Activated naive CD4-positive, alpha-beta T cell (primary cell): ENCODE measurements at regions not wholly inside any gene's neighbourhood (a gene's known extent, or its start where the extent isn't known, plus 50 kb on each side); places are given as distances from the start of the nearest gene placed in this dataset.
"Not testable (repeated sequence)": the region's sequence is repeated elsewhere in the genome, so short reads cannot be mapped to it uniquely, and the experiment has no call there.

Experiments used
- DNase-seq, 4 experiments: peaks; one replicate each; lab custom pipeline; 2025; lab: John Stamatoyannopoulos, UW

DNA sequence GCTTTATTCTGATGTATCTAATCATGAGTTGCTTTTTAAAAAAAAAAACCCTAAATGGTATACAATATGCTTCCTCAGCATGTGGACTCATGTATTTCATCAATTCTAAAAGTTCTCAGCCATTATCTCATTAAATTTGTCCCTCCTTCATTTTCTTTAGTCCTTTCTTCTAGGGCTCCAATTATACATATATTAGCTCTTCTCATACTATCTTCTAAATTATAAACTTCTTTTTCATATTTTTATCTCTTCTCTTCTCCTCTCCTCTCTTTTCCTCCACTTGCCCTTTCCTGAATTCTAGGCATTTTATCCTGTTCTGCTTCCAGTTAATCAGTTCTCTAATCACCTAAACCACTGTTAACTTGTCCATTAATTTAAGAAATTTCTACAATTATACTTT, 55.0 kb upstream of the IL33 start:
- no peak for DNase-seq

DNA sequence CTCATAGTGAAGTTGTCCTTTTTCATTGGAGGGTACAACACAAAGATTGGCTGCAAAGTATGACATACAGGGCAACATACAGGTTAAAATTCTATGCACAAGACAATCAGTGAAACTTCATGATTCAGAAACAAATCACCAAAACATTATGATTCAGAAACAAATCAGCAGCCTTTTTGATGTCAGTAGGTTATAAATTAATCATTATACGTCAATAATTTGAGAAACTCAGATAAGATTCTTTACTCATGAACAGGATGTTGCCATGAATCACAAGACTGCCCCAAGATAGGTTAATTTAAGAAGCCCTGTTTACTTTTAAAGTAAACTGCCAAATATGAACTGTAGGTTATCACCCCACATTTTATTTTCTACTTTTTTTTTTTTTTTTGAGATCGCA, 62.2 kb upstream of the IL33 start:
- no peak for DNase-seq

DNA sequence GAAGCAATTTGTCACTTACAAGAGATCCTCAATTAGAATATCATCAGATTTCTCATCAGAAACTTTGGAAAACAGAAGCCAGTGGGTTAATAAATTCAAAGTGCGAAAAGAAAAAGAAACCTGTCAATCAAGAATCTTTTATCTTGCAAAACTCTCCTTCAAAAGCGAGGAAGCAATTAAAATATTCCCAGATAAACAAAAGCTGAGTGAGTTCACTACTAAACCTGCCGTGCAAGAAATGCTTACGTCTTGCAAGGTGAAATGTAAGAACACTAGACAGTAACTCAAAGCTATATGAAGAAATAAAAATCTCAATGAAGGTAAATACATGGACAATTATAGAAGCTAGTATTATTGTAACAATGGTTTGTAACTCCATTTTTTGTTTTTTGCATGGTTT, 62.8 kb upstream of the IL33 start:
- DNase-seq: no peak

DNA sequence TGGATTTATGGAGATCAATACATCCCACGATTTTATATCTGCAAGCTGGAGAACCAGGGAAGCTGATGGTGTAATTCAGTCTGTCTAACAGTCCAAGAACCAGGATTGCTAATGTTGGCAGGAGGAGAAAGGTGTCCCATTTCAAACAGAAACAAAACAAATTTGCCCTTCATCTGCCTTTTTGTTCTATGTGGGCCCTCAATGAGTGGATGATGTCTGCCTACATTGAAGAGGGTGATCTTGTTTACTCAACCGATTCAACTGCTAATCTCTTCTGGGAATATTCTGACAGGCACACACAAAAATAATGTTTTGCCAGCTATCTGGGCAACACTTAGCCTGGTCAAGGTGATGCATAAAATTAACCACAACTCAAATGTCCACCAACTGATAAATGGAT, 65.1 kb upstream of the IL33 start:
- DNase-seq: no peak

DNA sequence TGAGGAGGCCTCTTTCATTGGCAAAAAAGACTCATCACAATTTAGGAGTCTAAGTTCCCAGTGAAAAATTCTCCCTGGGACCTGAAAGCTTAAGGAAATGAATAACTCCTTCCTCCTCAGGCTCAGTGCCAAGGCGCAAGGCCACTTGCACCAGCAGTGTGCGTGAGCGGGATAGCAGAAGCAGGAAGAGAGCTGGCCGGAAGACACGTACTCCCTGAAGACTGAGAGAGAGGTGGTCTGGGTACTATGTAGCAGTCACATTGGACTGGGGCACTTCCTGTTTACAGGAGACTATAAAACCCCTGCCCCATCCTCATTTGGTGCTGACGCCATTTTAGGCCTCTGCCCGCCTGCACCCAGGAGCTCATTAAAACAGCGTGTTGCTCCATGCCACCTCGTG, 66.3 kb upstream of the IL33 start:
- no peak for DNase-seq

DNA sequence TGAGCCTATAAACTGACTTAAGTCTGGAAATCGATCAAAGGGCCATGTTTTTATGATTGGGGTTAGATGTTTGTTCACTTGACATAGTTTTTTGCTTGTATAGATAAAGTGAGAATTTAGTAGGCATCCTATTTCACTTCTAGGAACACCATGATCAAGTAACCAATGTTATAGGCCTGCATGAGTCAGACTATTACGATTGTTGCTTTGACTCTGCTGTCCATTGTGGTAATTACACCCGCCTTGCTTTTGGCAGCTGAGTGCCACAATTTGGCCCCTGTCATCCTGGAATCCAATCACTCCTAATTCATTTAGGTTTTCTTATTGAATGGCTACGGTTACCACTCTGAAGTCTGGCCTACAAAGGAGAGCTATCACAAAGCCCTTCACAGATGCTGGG, 67.8 kb upstream of the IL33 start:
- DNase-seq: no peak

DNA sequence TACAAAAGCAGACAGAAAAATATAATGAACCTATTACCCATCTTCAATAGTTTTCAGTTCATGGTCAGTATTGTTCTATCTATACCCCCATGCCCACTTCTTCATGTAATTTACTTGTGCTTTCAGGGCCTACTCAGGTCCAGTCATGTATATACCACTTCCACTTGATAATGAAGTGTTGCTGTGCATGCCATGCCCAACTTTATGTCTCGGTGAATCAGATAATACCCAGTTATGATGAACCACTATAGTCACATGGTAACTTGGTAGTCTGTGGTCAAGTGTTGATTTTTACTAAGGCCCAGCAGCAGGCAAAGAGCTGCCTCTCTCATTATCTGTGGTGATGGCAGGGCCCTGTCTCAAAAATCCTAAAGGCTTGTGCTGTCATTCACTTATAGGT, 70.7 kb upstream of the IL33 start:
- no peak for DNase-seq

DNA sequence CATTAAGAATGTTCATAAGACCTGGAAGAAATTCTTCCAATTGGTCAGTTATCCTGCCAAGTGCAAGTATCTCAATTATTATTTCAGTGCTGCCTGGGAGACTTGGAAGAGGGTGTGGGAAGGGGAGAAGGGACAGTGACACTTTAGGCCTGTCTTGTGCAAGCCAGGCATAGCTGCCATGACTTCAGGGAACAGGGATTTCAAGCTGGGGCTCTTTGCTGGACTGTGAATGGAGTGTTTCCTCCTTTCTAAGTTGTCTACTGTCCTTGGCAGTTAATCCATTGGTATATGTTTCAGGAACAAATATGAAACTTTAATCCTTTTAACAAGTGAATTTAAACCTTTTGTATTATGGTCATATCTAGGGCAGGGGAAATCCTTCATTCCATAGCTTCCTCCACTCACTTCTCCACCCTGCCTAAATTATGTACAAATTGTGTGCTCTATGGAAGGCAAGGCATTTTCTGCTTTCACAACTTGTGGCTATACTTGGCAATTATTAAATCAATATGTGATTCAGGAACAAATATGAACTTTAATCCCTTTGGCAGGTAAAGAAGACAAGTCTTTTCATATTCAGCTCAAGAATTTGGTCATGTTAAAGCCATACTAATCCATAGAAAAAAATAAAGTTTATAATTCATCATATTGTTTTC, 72.7 kb upstream of the IL33 start:
- no peak for DNase-seq

DNA sequence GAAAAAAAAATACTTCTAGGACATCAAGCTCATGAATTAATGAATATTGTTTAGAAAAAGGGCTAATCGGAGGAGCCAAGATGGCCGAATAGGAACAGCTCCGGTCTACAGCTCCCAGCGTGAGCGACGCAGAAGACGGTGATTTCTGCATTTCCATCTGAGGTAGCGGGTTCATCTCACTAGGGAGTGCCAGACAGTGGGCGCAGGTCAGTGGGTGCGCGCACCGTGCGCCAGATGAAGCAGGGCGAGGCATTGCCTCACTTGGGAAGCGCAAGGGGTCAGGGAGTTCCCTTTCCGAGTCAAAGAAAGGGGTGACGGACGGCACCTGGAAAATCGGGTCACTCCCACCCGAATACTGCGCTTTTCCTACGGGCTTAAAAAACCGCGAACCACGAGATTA, 79.8 kb upstream of the IL33 start:
- not testable (repeated sequence) for DNase-seq

DNA sequence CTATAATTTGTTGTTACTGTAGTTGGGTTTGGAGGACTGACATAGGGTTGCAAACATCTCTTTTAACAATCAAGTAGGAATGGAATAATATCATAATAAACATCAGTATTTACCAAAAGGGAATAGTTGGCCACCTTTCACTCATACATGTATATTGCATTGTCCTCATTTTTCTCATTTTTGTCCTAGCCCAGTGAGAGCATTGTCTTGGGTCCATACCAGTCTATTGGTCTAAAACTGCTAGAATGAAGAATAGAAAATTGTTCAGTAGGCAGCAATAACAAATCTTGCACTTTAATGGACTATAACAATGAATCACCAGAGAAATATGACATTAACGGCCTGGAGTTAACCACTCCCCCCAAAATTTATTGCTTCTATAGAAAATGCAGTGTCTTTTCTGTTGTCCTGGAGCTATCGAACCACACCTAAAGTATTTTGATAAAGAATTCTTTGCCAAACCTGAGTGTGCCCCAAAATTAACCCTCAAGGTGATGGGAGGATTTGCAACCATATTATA, 80.9 kb upstream of the IL33 start:
- no peak for DNase-seq

DNA sequence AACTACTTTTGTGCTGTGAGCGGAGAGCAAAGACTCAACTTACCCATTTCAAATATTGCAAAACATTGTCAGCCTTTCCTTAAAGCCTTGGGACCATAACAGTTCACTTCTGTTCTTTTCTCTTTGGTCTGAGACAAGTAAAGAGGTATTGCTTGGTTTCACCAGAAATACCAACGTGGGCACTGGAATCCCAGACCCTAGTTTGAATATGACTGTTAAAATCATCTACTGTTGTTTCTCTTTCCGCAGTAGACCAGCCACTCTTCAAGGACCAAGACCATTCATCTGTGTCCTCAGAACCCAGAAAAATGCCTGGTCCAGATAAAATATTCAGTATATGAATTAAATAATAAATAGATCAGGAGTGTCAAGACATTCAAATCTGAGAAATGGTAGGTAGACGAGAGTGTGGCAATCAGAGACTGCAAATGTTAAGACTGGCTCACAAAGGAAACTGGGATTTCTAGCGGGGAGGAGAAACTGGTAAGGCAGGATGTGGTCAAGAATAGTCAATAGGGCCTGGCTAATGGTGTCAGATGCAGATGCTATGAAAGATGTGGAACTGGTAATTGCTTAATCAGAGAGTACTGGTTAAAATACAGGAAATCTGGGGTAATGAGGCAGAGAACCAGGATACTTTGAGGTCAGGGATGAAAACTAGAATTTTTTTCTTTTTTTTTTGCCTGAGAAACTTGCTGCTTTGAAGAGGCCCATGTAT, 82.1 kb upstream of the IL33 start:
- no peak for DNase-seq

DNA sequence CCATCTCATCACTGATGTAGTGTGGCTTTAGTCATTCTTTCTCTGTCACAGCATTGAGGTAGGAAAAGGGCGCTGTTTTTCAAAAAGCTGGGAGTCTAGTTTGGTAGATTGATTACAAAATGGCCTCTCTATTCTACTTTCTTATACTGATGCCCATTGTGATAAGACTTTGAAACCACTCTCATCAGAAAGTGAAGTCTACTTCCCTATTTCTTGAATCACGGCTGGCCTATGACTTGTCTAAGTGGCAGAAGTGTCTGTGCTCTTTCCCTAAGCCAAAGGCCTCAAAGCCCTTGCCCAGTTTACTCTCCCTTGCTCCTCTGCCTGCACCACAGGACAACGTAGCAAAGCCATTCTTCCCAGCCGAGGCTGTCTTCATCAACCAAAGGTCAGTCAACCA, 83.0 kb upstream of the IL33 start:
- DNase-seq: no peak

DNA sequence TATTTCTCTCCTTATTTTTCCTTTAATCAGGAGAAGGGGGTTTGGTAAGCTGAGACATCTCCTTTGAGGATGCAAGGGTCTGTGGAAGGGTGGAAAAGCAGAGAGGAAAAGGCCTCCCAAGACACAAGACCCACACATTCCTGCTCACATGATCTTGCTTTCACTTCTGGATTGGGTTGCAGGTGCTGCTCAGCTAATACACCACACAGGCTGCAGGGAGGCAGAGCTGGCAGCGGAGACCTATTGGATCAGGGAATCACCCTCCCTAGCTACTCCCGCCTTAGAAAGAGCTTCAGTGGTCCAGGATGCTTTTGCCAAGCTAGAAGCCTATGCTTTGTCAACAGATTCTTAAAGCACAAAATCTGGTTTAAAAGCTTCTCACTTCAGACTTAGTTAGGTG, 87.6 kb upstream of the IL33 start:
- DNase-seq: no peak

DNA sequence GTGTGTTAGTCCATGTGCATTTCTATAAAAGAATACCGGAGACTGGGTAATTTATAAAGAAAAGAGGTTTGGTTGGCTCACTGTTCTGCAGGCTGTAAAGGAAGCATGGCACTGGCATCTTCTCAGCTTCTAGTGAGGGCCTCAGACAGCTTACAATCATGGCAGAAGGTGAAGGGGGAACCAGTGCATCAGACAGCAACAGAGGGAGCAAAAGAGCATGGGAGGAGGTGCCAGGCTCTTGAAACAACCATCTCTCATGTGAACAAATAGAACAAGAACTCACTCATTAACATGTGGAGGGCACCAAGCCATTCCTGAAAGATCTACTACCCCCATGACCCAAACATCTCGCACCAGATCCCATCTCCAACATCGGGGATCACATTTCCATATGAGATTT, 89.2 kb upstream of the IL33 start:
- no peak for DNase-seq

DNA sequence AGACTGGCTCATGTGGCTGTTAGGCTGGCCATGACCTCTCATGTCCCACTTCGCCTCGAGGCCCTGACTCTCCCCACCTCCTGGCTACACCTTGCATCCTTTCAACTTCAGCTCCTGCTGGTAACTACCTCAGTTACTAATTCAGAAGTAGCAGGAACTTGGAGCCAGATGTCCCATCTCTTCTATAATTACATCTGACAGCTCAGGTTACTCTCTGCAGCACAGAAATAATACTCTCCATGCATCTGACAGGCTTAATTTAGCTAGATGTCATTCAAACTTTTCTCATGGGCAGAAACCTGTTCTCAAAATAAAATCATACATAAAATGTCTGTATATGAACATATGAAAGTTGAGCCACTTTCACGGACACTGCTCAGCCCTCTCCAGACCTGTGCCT, 92.2 kb upstream of the IL33 start:
- DNase-seq: no peak

DNA sequence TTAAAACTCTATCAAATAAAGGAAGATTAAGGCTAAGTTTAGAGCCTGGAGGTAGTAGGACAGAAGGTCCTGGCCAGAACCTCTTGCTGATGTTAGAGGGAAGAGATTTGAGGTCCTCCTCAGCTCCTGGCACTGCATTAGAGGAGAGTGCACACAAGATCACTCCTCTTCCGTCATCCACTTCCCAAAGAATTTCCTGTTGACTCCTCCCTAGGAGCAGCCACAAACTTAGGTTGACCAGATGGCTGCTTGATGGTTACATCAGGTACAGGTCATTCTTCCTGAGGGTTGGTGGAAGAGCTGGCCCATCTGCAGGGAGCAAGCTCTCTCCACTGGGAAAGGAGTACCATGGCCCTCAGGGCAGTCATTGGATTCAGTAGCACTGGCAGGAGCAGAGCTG, 93.9 kb upstream of the IL33 start:
- DNase-seq: no peak

DNA sequence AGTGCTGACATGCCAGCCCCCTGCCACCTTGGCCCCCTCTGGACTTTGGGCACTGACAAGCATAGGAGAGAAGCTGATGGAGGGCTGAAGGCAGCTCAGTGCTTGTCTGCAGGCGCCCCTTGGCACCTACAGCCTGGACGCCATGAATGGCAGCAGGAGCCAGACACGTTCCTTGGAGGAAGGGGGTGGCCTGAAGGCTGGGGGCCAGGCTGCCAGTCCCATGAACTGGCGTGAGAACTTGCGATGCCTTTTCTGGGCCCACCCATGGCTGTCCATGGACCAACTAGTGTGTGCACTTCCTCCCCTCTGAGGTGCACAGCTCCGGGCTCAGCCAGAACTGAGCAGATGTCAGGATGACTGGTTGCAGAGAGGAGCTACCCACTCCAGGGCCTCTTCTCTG, 99.0 kb upstream of the RANBP6 start:
- no peak for DNase-seq

DNA sequence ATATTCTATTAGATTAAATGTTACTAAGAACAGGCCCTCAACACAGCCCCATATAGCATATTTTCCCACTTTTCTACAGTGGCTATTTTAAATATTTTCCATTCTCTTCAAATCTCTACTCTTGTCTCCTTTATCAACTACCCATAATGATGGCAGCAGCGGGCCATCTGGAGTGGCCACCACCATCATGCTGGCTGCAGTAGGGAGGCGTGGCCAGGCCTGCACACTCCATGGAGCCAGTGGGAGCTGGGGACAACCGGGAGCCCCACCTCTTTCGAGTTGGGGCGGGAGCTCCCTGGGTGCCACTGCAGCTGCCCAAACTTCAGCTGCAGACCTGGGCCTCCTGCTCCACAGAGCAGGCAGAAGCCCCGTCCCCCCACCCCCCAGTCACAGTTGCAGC, 98.4 kb upstream of the RANBP6 start:
- DNase-seq: no peak

DNA sequence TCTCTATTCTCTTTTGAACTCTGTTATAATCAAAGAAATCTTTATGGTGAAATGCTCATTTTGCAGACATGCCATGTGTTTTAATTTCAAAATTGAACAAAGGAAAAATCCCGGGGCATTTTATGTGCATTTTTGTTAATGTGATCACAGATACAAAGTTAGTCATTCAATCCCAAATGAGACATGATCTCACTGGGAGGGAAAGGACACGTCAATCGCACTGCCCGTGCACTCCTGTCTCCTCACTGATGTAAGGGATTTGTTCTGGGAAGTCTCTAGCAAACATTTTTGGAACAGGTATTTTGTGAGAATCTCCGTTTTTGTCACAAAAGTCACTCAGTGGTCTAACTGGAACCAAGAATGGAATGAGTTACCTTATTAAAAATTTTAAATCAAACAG, 97.9 kb upstream of the RANBP6 start:
- no peak for DNase-seq

DNA sequence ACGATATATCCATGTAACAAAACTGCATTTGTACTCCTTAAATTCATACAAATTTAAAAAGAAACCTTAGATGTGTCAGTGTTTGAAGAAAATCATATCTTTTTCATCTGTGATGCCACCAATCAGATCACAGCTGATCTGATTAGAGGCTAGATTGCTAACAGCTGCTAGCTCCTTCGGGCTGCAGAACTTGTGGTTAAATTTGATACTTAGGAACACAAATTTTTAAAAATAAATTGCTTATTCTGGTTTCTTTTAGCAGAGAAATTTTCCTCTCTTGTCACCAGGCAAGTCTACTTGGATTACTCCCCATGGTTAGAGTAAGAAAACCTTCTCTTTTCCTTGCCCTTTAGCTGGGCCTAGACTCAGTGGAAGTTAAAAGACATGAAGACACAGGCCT, 94.6 kb upstream of the RANBP6 start:
- no peak for DNase-seq

DNA sequence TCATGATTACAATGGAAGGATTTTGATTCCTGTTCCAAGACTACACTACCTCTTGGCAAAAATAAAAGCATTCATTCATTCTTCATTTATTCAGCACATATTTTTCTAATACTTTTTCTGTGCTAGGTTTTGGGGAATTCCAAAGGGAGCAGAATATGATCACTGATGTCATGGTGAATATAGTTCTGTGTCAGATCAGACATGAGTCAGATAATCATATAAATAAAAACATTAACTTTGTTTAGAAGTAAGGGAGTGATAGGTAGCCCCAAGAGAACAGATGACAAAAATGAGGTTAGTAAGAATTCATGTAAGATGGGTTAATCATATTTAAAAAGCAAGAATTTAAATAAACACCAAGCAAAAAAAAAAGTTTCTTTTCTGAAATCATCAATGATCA, 94.1 kb upstream of the RANBP6 start:
- DNase-seq: no peak

DNA sequence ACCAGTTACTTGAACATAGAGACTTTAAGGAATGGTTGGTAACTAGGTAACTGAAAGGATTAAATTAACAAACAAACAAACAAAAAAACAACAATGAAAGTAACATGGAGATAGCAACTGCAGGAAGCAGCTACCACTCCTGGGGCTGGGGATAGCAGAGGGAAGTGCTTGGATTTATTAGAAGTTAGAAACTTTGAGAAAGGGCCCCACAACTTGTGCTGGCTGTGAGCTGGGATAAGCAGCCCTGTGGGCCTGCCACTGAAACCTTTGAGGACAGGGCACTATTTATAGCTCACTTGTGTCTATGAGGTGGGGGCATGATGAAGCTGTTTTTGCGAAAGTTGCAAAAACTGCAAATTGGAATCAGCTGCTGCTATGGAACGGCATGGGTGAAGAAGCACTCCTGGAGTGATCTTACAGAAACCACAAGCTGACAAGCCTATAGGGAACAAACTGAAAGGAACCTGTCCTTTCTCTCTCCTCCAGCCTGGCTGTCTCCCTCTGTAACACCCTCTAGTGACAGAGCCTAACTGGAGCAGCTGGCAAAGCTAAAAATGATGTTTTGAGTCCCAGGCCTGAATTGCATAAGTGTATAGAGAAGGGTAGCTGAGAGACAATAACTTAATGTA, 91.4 kb upstream of the RANBP6 start:
- DNase-seq: no peak

DNA sequence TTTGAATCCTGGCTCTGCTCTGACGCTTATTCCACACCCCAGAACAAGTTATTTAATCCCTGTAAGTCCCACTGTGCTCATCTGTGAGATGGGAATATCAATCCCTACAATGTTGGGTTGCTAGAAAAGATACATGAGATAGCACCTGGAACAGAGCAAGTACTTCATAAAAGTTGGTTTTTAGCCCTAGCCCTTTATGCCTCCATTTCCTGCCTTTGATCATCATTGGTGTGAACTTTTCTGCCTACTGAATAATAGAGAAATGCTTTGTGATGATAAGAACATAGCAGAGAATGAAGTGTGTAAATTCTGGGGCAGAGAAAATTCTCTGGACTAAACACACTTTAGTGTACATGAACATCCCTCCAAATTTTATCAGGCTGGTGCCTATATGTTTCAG, 90.3 kb upstream of the RANBP6 start:
- no peak for DNase-seq

DNA sequence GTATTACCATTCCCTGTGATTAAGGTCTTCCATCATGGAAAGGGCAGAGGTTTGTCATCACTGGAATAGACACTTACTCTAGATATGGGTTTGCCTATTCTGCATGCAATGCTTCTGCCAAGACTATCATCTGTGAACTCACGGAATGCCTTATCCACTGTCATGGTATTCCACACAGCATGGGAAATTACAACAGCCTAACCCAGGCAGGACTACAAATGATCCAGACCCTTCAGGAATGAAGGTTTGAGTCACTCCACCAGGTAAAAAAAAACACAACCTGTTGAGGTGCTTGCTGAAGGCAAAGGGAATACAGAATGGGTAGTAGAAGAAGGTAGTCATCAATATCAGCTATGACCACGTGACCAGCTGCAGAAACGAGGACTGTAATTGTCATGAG, 89.0 kb upstream of the RANBP6 start:
- DNase-seq: not testable (repeated sequence)
